ENCODE measurements at regions not wholly inside any gene's neighbourhood (a gene's known extent, or its start where the extent isn't known, plus 50 kb on each side); places are given as distances from the start of the nearest gene placed in this dataset.

DNA sequence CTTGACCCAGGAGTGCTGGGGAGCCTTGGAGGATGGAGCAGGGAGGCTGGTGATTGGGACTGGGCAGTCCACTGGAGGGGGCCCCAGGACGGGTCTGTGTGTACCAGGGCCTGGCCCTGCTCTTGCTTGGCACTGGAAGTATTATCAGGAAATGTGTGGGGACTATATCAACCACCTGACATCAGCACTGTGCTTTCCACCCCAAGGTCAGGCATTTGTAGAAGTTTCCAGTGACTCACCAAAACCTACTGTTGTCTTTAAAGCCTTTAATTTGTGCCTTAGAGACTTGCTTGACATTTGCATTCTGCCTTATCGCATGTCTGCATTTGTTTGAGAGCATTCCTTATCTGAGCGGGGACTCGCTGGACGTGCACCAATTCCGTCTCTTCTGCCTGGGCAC lies 323.1 kb downstream of the FOXL1 start:
- TF ChIP-seq EZH2 (IDR thresholded peaks at IDR 0.05; ENCODE audit: borderline replicate concordance, low read depth, low read length, poor library complexity, severe bottlenecking) (no peak), CTCF (conservative IDR thresholded peaks at IDR 0.05; ENCODE audit: low read depth, low read length) (no peak)
- no peak for DNase-seq (ENCODE audit: low spot score)
- ChIA-PET CTCF (no interaction called here), POLR2A (ENCODE audit: low non-redundant PET) (no interaction called here)
- BruUV-seq (replicated peaks): no TSS peak
- no peaks in the 10 kb centered on the region for H3K9me3 ChIP-seq (ENCODE audit: low read depth, low read length, poor library complexity, severe bottlenecking)
- intact Hi-C loops (cut with micrococcal nuclease; ENCODE audit: unreplicated experiment): no loop called here
- no peaks in the 10 kb centered on the region for H3K4me1 ChIP-seq (ENCODE audit: insufficient read depth, low read length, poor library complexity, severe bottlenecking)
- no peak overlapping the region for H3K27ac ChIP-seq (ENCODE audit: low read depth, low read length, poor library complexity, severe bottlenecking)
- H3K27me3 ChIP-seq (replicated peaks; ENCODE audit: insufficient read depth, low read depth, low read length, poor library complexity): no peaks in the 10 kb centered on the region
- H3K36me3 ChIP-seq (ENCODE audit: insufficient read depth, low read length, poor library complexity, severe bottlenecking): no peaks in the 10 kb centered on the region
- no peak overlapping the region for H3K4me3 ChIP-seq (ENCODE audit: low read depth, low read length, poor library complexity, severe bottlenecking)

- H3K9me3 ChIP-seq (ENCODE audit: low read depth, low read length, poor library complexity, severe bottlenecking): no peaks in the 10 kb centered on the region
- no peaks in the 10 kb centered on the region for H3K4me1 ChIP-seq (ENCODE audit: insufficient read depth, low read length, poor library complexity, severe bottlenecking)
- CTCF ChIA-PET: no interaction called here
- no peak overlapping the region for H3K27ac ChIP-seq (ENCODE audit: low read depth, low read length, poor library complexity, severe bottlenecking)
- H3K36me3 ChIP-seq (ENCODE audit: insufficient read depth, low read length, poor library complexity, severe bottlenecking): no peaks in the 10 kb centered on the region
- BruUV-seq (replicated peaks): no TSS peak
- intact Hi-C loops (cut with micrococcal nuclease; ENCODE audit: unreplicated experiment): no loop called here
- no peaks in the 10 kb centered on the region for H3K27me3 ChIP-seq (replicated peaks; ENCODE audit: insufficient read depth, low read depth, low read length, poor library complexity)
- TF ChIP-seq CTCF (conservative IDR thresholded peaks at IDR 0.05; ENCODE audit: low read depth, low read length) (no peak), EZH2 (IDR thresholded peaks at IDR 0.05; ENCODE audit: borderline replicate concordance, low read depth, low read length, poor library complexity, severe bottlenecking) (no peak)
- DNase-seq (ENCODE audit: low spot score): no peak
- POLR2A ChIA-PET (ENCODE audit: low non-redundant PET): no interaction called here
- no peak overlapping the region for H3K4me3 ChIP-seq (ENCODE audit: low read depth, low read length, poor library complexity, severe bottlenecking)
Measured at GRCh38 chr16:86902656-86903001, 324.3 kb downstream of the FOXL1 start.

- intact Hi-C loops (cut with micrococcal nuclease; ENCODE audit: unreplicated experiment): no loop called here
- no TSS peak for BruUV-seq (replicated peaks)
Measured at GRCh38 chr16:86903068-86903467, 324.7 kb downstream of the FOXL1 start.

More at GRCh38 chr16:86903068-86903467, 324.7 kb downstream of the FOXL1 start:
- no peak for TF ChIP-seq CTCF (conservative IDR thresholded peaks at IDR 0.05; ENCODE audit: low read depth, low read length)
- no peak for TF ChIP-seq EZH2 (IDR thresholded peaks at IDR 0.05; ENCODE audit: borderline replicate concordance, low read depth, low read length, poor library complexity, severe bottlenecking)
- Histone ChIP-seq H3K4me3 (ENCODE audit: low read depth, low read length, poor library complexity, severe bottlenecking) (no peak overlapping the region), H3K27ac (ENCODE audit: low read depth, low read length, poor library complexity, severe bottlenecking) (no peak overlapping the region), H3K4me1 (ENCODE audit: insufficient read depth, low read length, poor library complexity, severe bottlenecking) (no peaks in the 10 kb centered on the region), H3K36me3 (ENCODE audit: insufficient read depth, low read length, poor library complexity, severe bottlenecking) (no peaks in the 10 kb centered on the region), H3K9me3 (ENCODE audit: low read depth, low read length, poor library complexity, severe bottlenecking) (no peaks in the 10 kb centered on the region), H3K27me3 (replicated peaks; ENCODE audit: insufficient read depth, low read depth, low read length, poor library complexity) (no peaks in the 10 kb centered on the region)
- ChIA-PET CTCF (no interaction called here), POLR2A (ENCODE audit: low non-redundant PET) (no interaction called here)
- DNase-seq (ENCODE audit: low spot score): no peak
